AG08395 (cell line): ENCODE measurements at regions not wholly inside any gene's neighbourhood (a gene's known extent, or its start where the extent isn't known, plus 50 kb on each side); places are given as distances from the start of the nearest gene placed in this dataset.

Experiments
- DNase-seq: peaks from one replicate; pipeline ENCODE4 v3.0.0; 2012; ENCODE audit warnings: mixed read lengths, low spot score

GRCh38 chr5:159702301-159702700 lies 214.0 kb upstream of the ADRA1B start:
- DNase-seq, result no peak

DNA sequence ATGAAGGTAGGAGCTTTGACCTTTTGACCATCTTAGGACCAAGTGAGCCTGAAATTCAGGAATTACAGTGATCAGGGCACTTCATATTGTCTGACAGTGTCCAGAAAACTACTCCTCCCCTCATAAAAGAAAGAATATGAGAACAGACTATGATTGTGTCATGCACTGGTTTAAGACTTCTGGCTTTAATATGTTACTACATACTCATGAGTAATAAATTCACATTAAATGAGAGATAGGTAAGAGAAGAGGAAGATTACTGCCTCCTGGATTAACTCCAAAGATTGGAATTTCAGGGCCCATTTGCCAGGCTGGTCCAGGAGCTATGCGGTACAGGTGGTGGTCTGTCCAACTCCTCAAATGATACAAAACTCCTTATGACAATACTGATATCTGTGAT lies 213.5 kb upstream of the ADRA1B start:
- no peak for DNase-seq

- DNase-seq, result no peak
These were observed 212.1 kb upstream of the ADRA1B start for GRCh38 chr5:159704160-159704559.

GRCh38 chr5:159705948-159706347 lies 210.3 kb upstream of the ADRA1B start:
- DNase-seq, result no peak

GRCh38 chr5:159708090-159708489 lies 208.2 kb upstream of the ADRA1B start:
- DNase-seq, result no peak

DNA sequence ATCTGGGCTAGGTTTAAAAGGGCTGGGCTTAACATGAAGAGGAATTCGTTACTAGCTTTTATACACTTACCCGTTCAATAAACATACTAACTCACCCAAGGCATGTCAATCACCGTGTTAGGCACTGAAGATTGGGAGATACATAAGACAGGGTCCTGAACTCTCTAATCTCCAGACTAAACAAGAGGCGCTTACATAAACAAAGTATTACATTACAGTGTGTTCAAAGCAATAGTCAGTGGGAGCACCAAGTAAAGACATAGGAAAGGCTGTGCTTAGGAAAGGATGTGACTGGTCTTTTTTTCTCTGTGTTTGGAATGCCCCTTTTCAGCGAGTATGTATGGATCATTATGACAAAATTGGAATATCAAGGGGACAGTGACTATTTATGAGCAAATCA lies 203.6 kb upstream of the ADRA1B start:
- DNase-seq, result no peak

DNA sequence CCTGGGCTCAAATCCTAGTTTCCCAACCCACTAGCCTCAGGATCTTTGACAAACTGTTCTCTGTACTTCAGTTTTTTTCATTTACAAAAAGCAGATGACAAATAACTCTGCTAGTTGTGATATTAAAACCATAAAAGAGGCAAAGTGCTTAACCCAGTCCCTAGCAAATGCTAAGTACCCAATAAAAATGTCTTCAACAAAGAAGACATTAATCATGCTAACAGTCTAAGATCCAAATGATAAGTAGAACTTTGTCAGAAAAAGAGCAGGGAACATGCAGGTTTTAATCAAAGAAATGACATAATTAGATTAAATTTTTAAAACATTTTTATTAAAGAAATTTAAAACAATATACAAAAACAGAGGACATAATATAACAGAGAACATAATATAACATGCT lies 203.0 kb upstream of the ADRA1B start:
- DNase-seq, result no peak

DNA sequence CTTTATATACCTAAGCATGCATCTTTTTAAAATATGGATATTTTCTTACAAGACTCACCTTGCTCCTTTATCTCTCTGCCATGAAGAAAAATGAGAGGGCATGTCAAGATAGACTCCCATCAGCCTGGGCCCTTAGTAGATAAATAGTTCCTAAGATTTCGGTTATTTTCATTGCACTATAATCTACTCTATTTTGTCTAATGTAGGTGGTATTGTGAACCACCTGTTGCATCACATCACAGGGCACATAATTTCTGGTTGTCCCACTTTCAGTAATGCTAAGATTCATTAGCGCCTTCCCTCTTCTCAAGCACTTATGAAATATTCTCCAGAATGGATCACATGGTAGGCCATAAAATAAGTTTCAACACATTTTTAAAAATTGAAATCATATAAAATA lies 202.5 kb upstream of the ADRA1B start:
- no peak for DNase-seq

DNA sequence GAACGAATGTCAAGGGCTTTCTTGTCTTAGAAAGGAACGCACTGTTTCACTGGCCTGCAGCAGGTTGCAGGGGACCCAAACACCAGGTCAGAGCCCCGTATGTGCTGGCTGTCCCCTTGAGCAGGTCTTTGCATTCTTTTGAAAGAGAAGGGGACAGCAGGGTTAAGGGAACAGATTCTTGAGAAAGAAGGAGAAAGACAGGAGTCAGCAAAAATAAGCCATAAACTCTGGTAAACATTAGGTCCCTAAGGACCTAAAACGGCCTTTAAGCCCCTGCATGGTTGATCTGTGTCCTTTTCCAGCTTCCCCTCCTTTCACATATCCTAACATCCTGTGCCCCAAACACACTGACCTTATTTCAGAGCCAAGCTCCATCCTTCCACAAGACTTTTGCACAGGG lies 190.8 kb upstream of the ADRA1B start:
- DNase-seq, result no peak

DNA sequence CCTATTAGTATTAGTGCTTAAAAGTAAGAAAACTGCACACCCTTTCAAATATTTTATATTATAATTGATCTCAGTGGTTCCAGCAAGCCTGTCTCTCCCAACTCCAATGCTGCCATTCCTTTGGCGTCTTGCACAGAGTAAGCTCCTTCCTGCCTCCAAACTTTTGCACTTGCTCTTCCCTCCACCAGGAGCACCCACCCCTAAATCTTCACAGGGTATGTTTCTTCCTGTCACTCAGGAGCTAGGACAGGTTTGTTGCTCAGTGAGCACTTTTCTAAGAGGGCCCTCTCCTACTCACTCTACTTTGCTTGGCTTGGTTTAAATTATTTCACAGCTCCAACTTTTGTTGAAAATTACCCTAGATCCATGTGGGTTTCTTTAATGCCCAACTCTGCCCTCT lies 189.1 kb upstream of the ADRA1B start:
- no peak for DNase-seq

DNA sequence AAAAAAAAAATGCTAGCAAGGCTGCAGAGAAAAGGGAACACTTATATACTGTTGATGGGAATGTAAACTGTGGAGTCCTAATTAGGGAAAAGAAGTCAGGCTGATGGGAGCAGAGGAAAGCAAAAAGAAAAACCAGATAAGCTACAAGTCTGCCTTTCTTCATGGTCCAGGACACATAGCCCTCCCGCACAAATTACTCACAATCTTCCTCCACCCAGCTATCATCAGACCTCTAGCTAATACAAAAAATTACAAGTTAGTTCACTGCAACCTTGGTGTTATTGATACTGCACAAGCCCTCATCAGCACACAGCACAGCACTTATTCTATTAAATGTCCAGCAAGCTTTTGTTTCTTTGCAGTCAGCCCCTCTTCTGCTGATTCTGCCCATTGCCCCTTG lies 186.0 kb upstream of the ADRA1B start:
- no peak for DNase-seq

- DNase-seq, result peak; percentile 78
These were observed 184.1 kb upstream of the ADRA1B start for GRCh38 chr5:159732220-159732619.

DNA sequence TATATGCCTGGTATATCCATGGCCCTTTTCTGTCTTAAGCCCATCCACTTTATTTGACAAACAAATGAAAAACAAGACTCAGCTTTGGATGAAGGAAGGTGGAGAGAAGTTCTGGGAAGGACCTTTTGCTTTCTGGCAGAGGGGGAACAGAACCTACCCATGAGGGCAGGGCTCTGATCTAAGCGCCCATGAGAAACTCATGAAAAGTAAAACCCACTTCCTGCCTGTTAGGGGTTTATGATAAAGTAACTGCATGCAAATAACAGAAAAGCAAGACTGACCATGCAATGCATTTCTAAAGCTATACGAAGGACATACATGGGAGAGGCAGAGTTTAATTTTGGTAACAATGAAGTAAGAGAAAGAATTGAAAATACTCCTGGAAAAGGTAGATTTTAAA lies 181.9 kb upstream of the ADRA1B start:
- no peak for DNase-seq

DNA sequence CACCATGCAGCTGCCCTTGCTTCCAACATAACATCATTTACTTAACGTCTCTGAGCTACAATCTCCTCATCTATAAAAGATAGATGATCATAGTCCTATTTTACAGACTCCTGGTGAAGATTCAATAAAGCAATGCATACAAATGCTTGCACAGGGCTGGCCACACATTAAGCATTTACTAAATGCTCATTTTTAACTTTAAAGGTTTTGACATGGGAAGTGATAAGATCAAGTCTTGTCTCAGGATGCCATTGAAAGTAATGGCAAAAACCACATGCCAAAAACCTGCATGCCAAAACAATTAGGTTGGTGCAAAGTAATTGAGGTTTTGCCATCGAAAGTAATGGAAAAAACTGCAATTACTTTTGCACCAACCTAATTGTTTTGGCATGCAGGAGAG lies 181.2 kb upstream of the ADRA1B start:
- no peak for DNase-seq

GRCh38 chr5:159735749-159736660 lies 180.3 kb upstream of the ADRA1B start:
- no peak for DNase-seq

- DNase-seq, result no peak
These were observed 179.4 kb upstream of the ADRA1B start for GRCh38 chr5:159736844-159737243.

DNA sequence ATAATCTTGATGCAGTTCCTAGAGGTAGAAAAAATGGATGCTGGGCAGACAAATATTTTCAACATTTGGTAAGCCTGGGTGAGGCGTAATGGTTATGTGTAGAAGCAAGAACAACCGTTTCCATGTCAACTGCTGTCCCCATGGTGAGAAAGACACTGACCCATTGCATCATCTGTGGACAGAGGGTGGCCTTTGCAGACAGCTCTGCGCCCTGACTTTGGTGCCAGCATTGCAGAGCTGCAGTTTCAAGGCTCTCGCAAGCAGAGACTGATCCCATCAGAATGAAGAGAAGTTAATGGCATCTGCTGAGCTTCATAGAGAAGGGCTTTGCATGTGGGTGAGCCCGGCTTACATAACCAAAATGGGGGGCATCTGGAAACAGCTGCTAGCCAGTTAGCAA lies 179.0 kb upstream of the ADRA1B start:
- no peak for DNase-seq

DNA sequence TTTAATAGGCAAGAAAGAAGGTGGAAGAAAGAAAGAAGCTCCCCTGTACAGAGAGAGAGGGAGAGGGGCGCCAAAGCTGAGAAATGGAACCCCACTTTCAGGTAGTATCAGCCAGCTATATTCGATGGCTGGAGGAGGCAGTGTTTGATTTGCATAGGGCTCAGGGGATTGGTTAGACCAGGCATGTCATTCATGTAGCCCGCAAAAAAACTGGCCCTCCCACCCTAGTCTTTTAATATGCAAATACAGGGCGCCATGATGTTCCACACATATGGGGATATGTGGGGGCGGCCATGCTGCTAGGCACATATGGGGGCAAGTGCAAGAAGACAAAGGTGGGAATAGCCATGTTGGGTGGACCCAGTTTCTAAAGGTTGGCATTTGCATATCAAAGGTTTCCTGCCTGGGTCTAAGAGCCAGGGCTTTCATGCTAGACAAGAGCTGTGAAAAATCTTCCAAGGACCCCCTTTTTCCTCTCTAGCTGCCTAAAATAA lies 174.4 kb upstream of the ADRA1B start:
- no peak for DNase-seq

- DNase-seq, result no peak
These were observed 173.0 kb upstream of the ADRA1B start for GRCh38 chr5:159743234-159743633.

DNA sequence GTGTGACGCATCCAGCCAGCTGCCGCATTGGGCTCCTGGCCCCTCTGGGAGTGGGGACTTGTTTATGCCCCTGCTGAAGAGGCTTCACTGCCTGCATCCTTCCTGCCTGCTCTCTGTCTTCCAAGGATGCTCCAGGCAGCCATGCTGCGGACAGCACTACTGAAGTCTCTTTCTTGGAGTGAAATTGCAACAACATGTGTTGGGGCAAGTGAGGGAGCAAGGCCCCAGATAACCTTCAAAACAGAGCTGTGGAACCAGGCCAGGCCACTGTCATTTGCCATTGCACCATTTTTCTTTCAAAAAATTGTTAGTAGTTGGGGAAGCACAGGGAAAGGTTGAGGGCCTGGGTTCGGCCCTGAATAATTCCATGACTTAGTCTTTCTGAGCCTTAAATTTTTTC lies 169.6 kb upstream of the ADRA1B start:
- DNase-seq, result no peak

DNA sequence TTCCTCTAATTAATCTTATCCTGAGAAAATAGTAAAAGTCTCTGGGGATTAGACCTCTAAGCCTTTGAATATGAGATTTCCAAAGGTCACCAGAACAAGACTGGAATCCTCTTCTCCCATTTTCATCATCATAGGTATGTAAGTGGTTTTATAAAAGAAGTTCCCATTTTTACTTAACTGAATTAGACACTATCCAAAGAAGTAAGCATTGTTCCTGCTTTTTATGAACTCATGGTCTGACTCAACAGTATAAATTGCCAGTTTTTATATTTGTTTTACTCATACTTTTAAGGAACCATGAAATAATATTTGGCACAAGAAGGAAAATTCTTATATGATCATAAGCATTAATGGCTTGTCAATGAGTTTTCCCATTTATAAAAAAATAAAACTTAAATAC lies 167.1 kb upstream of the ADRA1B start:
- DNase-seq, result no peak

DNA sequence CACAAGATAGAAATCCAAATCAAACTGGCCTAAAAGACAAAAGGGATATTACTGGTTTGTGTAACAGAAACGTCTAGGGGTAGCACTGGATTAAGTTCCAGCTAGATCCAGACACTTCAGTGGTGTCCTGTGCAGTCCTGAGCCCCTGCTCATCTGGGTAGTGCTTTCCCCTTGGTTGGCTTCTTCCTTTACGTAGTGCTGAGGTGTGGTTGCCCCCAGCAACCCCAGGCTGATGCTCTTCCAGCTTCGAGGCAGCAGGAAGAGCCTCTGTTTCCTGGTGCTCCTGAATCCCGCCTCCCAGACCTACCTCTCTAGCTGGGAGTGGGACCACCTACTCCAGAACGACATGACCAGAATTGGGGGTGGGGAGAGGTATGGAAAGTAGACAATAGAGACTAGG lies 166.1 kb upstream of the ADRA1B start:
- no peak for DNase-seq

DNA sequence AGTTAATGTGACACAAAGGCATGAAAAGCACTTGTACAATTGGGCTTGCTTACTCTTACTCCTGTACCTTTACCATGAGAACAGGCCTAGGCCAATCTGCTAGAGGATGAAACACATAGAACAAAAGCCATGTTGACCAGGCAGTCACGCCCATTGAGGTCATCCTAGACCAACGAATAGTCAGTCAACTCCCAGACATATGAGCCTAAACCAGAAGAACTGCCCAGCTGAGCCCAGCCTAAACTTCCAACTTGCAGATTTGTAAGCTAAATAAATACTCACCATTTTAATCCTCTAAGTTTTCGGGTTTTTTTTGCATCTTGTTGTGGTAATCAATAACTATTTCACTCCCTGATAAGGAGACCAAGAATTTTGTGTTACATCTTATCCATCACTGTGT lies 164.8 kb upstream of the ADRA1B start:
- no peak for DNase-seq

- DNase-seq, result no peak
These were observed 163.5 kb upstream of the ADRA1B start for GRCh38 chr5:159752622-159753275.
